ENCODE measurements at regions not wholly inside any gene's neighbourhood (a gene's known extent, or its start where the extent isn't known, plus 50 kb on each side); places are given as distances from the start of the nearest gene placed in this dataset.

- H3F3A ChIP-seq (ENCODE audit: low read depth) = no peaks in the 10 kb centered on the region
- no peaks in the 10 kb centered on the region for H4K20me1 ChIP-seq (ENCODE audit: insufficient read depth, low read length, poor library complexity, severe bottlenecking)
- no peak overlapping the region for H3K9ac ChIP-seq (ENCODE audit: low read depth, low read length, poor library complexity, severe bottlenecking)
- H3K36me3 ChIP-seq (ENCODE audit: insufficient read depth, low read length) = no peaks in the 10 kb centered on the region
- no peak overlapping the region for H2AFZ ChIP-seq (ENCODE audit: low read length)
- H3K9me3 ChIP-seq (ENCODE audit: insufficient read depth, low read depth, low read length) = no peaks in the 10 kb centered on the region
- no peaks in the 10 kb centered on the region for H3K4me1 ChIP-seq (ENCODE audit: insufficient read depth, low read length, poor library complexity, severe bottlenecking)
- H3K4me3 ChIP-seq (ENCODE audit: low read length, poor library complexity, severe bottlenecking) = no peak overlapping the region
- H3K79me2 ChIP-seq (ENCODE audit: insufficient read depth, low read length) = no peaks in the 10 kb centered on the region
- no peaks in the 10 kb centered on the region for H3K9me2 ChIP-seq (replicated peaks; ENCODE audit: low read depth, low read length)
- H3K27me3 ChIP-seq (ENCODE audit: insufficient read depth, low read length, poor library complexity, severe bottlenecking) = no peaks in the 10 kb centered on the region
- TF ChIP-seq CTCF (conservative IDR thresholded peaks at IDR 0.05; ENCODE audit: low read length) (no peak), EZH2phosphoT487 (IDR thresholded peaks at IDR 0.05; ENCODE audit: borderline replicate concordance) (no peak)
- H3K4me2 ChIP-seq (ENCODE audit: low read depth, low read length, poor library complexity, severe bottlenecking) = no peak overlapping the region
These were observed 256.2 kb upstream of the PLXNA2 start for GRCh38 chr1:208500375-208500774.

- no peak for TF ChIP-seq EZH2phosphoT487 (IDR thresholded peaks at IDR 0.05; ENCODE audit: borderline replicate concordance)
- TF ChIP-seq CTCF (conservative IDR thresholded peaks at IDR 0.05; ENCODE audit: low read length) = no peak
These were observed 257.4 kb upstream of the PLXNA2 start for GRCh38 chr1:208501542-208501941.

GRCh38 chr1:208503787-208504186 lies 259.6 kb upstream of the PLXNA2 start:
- H3K4me1 ChIP-seq (ENCODE audit: insufficient read depth, low read length, poor library complexity, severe bottlenecking) = no peaks in the 10 kb centered on the region
- H3K79me2 ChIP-seq (ENCODE audit: insufficient read depth, low read length) = no peaks in the 10 kb centered on the region
- no peak for TF ChIP-seq CTCF (conservative IDR thresholded peaks at IDR 0.05; ENCODE audit: low read length)
- TF ChIP-seq EZH2phosphoT487 (IDR thresholded peaks at IDR 0.05; ENCODE audit: borderline replicate concordance) = no peak
- H3K9ac ChIP-seq (ENCODE audit: low read depth, low read length, poor library complexity, severe bottlenecking) = no peak overlapping the region
- no peaks in the 10 kb centered on the region for H3K27me3 ChIP-seq (ENCODE audit: insufficient read depth, low read length, poor library complexity, severe bottlenecking)
- H3K4me2 ChIP-seq (ENCODE audit: low read depth, low read length, poor library complexity, severe bottlenecking) = no peak overlapping the region
- no peaks in the 10 kb centered on the region for H3K9me3 ChIP-seq (ENCODE audit: insufficient read depth, low read depth, low read length)
- H3K9me2 ChIP-seq (replicated peaks; ENCODE audit: low read depth, low read length) = no peaks in the 10 kb centered on the region
- no peaks in the 10 kb centered on the region for H4K20me1 ChIP-seq (ENCODE audit: insufficient read depth, low read length, poor library complexity, severe bottlenecking)
- H3K4me3 ChIP-seq (ENCODE audit: low read length, poor library complexity, severe bottlenecking) = no peak overlapping the region
- H2AFZ ChIP-seq (ENCODE audit: low read length) = no peak overlapping the region
- no peaks in the 10 kb centered on the region for H3F3A ChIP-seq (ENCODE audit: low read depth)
- H3K36me3 ChIP-seq (ENCODE audit: insufficient read depth, low read length) = no peaks in the 10 kb centered on the region

More at GRCh38 chr1:208501542-208501941, 257.4 kb upstream of the PLXNA2 start:
- Histone ChIP-seq H3K36me3 (ENCODE audit: insufficient read depth, low read length) (no peaks in the 10 kb centered on the region), H3K9me3 (ENCODE audit: insufficient read depth, low read depth, low read length) (no peaks in the 10 kb centered on the region), H2AFZ (ENCODE audit: low read length) (no peak overlapping the region), H3K4me1 (ENCODE audit: insufficient read depth, low read length, poor library complexity, severe bottlenecking) (no peaks in the 10 kb centered on the region), H3K9me2 (replicated peaks; ENCODE audit: low read depth, low read length) (no peaks in the 10 kb centered on the region), H4K20me1 (ENCODE audit: insufficient read depth, low read length, poor library complexity, severe bottlenecking) (no peaks in the 10 kb centered on the region), H3K4me2 (ENCODE audit: low read depth, low read length, poor library complexity, severe bottlenecking) (no peak overlapping the region), H3F3A (ENCODE audit: low read depth) (no peaks in the 10 kb centered on the region), H3K4me3 (ENCODE audit: low read length, poor library complexity, severe bottlenecking) (no peak overlapping the region), H3K79me2 (ENCODE audit: insufficient read depth, low read length) (no peaks in the 10 kb centered on the region), H3K27me3 (ENCODE audit: insufficient read depth, low read length, poor library complexity, severe bottlenecking) (no peaks in the 10 kb centered on the region), H3K9ac (ENCODE audit: low read depth, low read length, poor library complexity, severe bottlenecking) (no peak overlapping the region)

Data from Loucy (cell line).